HG03175 (cell line): ENCODE measurements at regions not wholly inside any gene's neighbourhood (a gene's known extent, or its start where the extent isn't known, plus 50 kb on each side); places are given as distances from the start of the nearest gene placed in this dataset.

Source experiments
- ATAC-seq: cut with Tn5 transposase; IDR thresholded peaks from one replicate; pipeline ENCODE4 v1.9.1; 2021; ENCODE audit warnings: mild to moderate bottlenecking, moderate library complexity; ENCODE audit not compliant: unreplicated experiment

GRCh38 chr10:128543151-128543550 is 416.9 kb upstream of the MKI67 start:
- no peak for ATAC-seq

- ATAC-seq = no peak
Measured at GRCh38 chr10:128545216-128545615, 419.0 kb upstream of the MKI67 start.

GRCh38 chr10:128546651-128547165 is 420.5 kb upstream of the MKI67 start:
- no peak for ATAC-seq

- no peak for ATAC-seq
Measured at GRCh38 chr10:128549101-128549608, 422.9 kb upstream of the MKI67 start.

- ATAC-seq = no peak
Measured at GRCh38 chr10:128550045-128550444, 423.8 kb upstream of the MKI67 start.

GRCh38 chr10:128551475-128551874 is 425.3 kb upstream of the MKI67 start:
- ATAC-seq = no peak

- no peak for ATAC-seq
Measured at GRCh38 chr10:128553755-128554154, 427.5 kb upstream of the MKI67 start.

GRCh38 chr10:128556182-128557110 is 430.2 kb upstream of the MKI67 start:
- no peak for ATAC-seq

- no peak for ATAC-seq
Measured at GRCh38 chr10:128557149-128557710, 431.0 kb upstream of the MKI67 start.

- no peak for ATAC-seq
Measured at GRCh38 chr10:128560406-128560805, 434.2 kb upstream of the MKI67 start.

- ATAC-seq = no peak
Measured at GRCh38 chr10:128560993-128561392, 434.8 kb upstream of the MKI67 start.

GRCh38 chr10:128563387-128563786 is 437.2 kb upstream of the MKI67 start:
- ATAC-seq = no peak

GRCh38 chr10:128563904-128564303 is 437.7 kb upstream of the MKI67 start:
- no peak for ATAC-seq

- no peak for ATAC-seq
Measured at GRCh38 chr10:128566361-128566968, 440.2 kb upstream of the MKI67 start.

- ATAC-seq = no peak
Measured at GRCh38 chr10:128567551-128567950, 441.3 kb upstream of the MKI67 start.

- ATAC-seq = no peak
Measured at GRCh38 chr10:128568041-128568440, 441.8 kb upstream of the MKI67 start.

- ATAC-seq = no peak
Measured at GRCh38 chr10:128568491-128568890, 442.3 kb upstream of the MKI67 start.

GRCh38 chr10:128568990-128569945 is 443.0 kb upstream of the MKI67 start:
- ATAC-seq = no peak

- no peak for ATAC-seq
Measured at GRCh38 chr10:128570319-128570995, 444.2 kb upstream of the MKI67 start.

GRCh38 chr10:128571071-128571470 is 444.8 kb upstream of the MKI67 start:
- no peak for ATAC-seq
